RPMI8226 (cell line): ENCODE measurements at regions not wholly inside any gene's neighbourhood (a gene's known extent, or its start where the extent isn't known, plus 50 kb on each side); places are given as distances from the start of the nearest gene placed in this dataset.
"Not testable (repeated sequence)": the region's sequence is repeated elsewhere in the genome, so short reads cannot be mapped to it uniquely, and the experiment has no call there.

ENCODE experiments used
- DNase-seq: peaks from one replicate; pipeline ENCODE4 v3.0.0-alpha.2; 2015

- DNase-seq = not testable (repeated sequence)
Observed at GRCh38 chr17:30638968-30639367, 161.8 kb downstream of the GOSR1 start.

DNA sequence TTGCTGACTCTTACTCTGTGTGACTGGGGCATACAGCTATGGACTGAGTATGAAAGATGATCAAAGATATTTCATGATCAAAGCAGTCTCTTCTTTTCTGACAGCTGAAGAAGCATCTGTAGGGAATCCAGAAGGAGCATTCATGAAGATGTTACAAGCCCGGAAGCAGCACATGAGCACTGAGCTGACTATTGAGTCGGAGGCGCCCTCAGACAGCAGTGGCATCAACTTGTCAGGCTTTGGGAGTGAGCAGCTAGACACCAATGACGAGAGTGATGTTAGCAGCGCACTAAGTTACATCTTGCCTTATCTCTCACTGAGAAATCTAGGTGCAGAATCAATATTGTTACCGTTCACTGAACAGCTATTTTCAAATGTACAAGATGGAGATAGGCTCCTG lies 154.4 kb downstream of the GOSR1 start:
- DNase-seq = not testable (repeated sequence)

- DNase-seq = not testable (repeated sequence)
Observed at GRCh38 chr17:30625380-30625779, 148.2 kb downstream of the GOSR1 start.

- DNase-seq = not testable (repeated sequence)
Observed at GRCh38 chr17:30624180-30624579, 147.0 kb downstream of the GOSR1 start.

GRCh38 chr17:30609682-30610081 lies 132.5 kb downstream of the GOSR1 start:
- DNase-seq = not testable (repeated sequence)

DNA sequence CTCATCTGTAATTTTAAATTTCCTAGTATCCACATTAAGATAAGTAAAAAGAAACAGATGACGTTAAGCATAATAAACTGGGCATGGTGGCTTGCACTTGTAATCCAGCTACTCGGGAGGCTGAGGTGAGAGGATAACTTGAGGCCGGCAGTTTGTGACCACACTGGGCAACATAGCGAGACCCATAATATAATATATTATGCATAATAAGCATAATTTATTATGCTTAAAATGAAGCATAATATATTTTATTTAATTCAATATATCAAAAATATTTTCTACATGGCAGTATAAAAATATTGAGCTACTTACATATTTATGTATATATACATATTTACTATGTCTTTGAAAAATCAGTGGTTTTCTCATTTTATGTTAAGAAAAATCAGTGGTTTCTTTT lies 128.3 kb downstream of the GOSR1 start:
- no peak for DNase-seq

DNA sequence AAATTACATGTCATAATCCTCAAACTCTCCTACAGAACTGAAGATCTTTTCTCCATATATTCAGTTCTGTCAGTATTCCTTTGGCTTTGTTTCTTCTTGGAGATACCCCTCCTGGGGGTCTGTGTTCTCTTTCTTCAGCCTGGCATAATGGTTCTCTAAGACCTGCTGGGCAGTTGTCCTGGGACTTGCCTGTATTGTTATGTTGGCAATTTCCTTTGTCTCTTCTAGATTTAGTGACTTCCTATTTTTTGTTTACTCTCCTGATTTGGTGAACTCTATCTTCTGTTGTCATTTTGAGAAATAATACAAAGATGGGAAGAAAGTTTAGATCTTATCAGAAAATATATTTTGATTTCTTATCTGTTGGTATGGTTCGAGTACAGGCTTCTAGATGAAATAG lies 127.8 kb downstream of the GOSR1 start:
- DNase-seq = no peak

GRCh38 chr17:30602396-30602795 lies 125.2 kb downstream of the GOSR1 start:
- not testable (repeated sequence) for DNase-seq

DNA sequence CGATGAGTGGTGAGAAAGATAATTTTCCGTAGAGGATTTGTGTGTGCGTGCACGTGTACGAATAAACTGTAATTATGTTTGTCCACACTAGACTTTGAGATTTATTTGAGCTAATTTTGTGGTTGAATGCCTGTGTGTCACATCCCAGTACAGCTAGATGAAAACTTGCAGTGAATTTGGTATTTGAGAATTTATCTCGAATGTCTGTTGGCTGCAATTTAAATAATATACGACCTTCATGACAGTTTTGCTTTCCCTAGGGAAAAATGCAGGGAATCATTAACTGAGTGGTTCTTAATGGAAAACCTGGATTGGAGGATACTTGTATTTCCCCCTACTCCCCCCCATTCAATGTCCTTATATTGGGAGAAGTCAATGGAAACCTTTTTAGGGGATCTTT lies 124.8 kb downstream of the GOSR1 start:
- DNase-seq = not testable (repeated sequence)

DNA sequence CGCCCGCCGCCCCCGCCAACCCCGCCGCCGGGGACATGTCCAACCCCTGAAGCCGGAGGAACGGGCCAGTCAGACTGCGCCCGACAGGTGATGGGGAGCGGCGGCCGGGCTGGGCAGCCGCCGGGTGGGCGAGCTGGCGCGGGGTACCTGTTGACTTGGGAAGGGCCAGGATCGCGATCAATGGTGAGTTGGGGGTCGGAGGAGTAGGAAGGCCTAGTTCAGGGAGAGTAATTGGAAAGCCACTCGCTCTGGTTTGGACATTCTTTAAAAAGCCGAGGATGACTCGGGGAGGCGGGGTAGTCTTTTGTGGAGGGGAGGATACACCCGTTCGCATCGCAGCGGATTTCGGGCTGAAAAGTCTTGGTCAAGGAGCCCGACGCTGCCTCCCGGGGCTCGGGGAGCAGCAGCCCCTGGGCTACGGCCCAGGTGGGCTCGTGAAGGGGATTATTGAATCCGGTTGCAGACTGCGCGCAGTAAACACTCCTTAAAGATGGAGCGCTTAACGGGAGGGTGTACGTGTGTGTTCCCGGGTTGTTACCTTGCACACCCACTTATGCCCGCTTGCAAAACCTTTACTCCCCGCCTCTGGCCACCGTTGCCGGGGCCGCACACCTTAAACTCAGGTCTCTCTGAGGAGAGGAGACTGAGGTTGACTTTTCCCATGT lies 123.8 kb downstream of the GOSR1 start:
- DNase-seq = peak; percentile 33

- peak; percentile 82 for DNase-seq
Observed at GRCh38 chr17:30600060-30600829, 123.0 kb downstream of the GOSR1 start.

- DNase-seq = peak; percentile 6
Observed at GRCh38 chr17:30599428-30600059, 122.3 kb downstream of the GOSR1 start.

GRCh38 chr17:30597776-30598288 lies 120.6 kb downstream of the GOSR1 start:
- no peak for DNase-seq

- not testable (repeated sequence) for DNase-seq
Observed at GRCh38 chr17:30596948-30597775, 120.0 kb downstream of the GOSR1 start.

- not testable (repeated sequence) for DNase-seq
Observed at GRCh38 chr17:30594953-30595371, 117.8 kb downstream of the GOSR1 start.

GRCh38 chr17:30594223-30594952 lies 117.2 kb downstream of the GOSR1 start:
- no peak for DNase-seq

DNA sequence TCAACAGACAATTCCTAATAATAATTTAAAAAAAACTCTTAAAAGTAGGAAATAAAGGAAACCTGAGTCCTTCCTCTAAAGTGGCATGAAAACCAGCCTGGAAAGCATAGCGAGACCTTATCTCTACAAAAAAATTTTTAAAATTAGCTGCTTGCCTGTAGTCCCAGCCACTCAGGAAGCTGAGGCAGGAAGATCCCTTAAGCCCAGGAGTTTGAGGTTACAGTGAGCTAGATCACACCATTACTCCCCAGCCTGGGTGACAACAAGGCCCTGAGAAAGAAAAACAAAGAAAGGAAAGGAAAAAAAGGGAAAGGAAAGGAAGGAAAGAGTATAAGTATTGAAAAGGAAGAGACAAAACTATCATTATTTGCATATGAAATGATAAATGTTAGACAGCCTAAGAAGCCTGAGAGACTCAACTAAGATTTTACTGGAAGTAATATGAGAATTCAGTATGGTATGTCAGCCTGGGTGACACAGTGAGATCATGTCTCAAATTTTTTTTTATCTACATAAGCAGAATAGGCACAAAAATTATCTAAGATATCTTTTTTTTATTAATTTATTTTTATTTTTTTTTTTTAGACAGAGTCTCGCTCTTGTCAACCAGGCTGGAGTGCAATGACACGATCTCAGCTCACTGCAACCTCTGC lies 113.0 kb downstream of the GOSR1 start:
- no peak for DNase-seq

DNA sequence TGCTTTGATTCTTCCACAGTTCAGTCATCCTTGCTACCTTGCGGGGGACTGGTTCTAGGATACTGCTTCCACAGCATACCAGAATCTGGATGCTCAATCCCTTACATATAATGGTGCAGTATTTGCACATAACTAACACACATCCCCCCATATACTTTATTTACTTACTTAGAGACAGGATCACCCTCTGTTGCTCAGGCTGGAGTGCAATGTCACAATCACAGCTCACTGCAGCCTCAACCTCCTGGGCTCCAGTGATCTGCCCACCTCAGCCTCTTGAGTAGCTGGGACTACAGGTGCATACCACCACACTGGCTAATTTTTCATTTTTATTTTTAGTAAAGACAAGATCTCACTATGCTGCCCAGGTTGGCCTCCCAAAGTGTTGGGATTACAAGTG lies 112.2 kb downstream of the GOSR1 start:
- DNase-seq = no peak

- DNase-seq = no peak
Observed at GRCh38 chr17:30588798-30589247, 111.6 kb downstream of the GOSR1 start.

- DNase-seq = no peak
Observed at GRCh38 chr17:30586818-30587595, 109.8 kb downstream of the GOSR1 start.

DNA sequence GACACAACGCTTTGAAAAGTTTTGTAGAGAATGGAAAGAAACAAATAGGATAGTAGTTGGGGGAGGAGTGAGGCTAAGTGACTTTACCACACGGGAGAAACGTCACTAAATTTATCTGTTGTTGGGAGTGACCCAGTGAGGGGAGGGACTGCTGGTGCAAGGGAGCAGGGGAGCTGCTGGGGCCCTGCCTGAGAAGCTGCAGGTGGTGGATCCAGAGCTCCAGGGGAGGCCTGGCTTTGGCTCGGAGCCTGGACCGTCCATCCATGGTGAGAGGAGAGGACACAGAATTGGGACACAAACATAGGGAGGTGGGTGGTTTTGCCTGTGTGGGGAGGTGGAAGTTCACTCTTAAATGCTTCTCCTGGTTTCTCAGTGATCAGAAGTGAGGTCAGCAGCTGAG lies 107.6 kb downstream of the GOSR1 start:
- no peak for DNase-seq
